SK-N-SH (cell line): ENCODE measurements at regions not wholly inside any gene's neighbourhood (a gene's known extent, or its start where the extent isn't known, plus 50 kb on each side); places are given as distances from the start of the nearest gene placed in this dataset.
"Not testable (repeated sequence)": the region's sequence is repeated elsewhere in the genome, so short reads cannot be mapped to it uniquely, and the experiment has no call there.

Experiments used
- CTCF ChIA-PET: fragments of 300-600, 350-600 bp; formaldehyde crosslinking; extraction: SDS; loops from one replicate; lab custom pipeline; 2021; lab: Yijun Ruan, JAX
- POLR2A ChIA-PET: fragments of 350-600 bp; sonication (Branson Sonifier 250); formaldehyde crosslinking; extraction: SDS; loops from one replicate; lab custom pipeline; 2020; ENCODE audit warnings: antibody characterized with exemption, inconsistent platforms; lab: Yijun Ruan, JAX
- DNase-seq: peaks from one replicate; pipeline ENCODE4 v3.0.0; 2012
- H2AFZ ChIP-seq: fragments of 200-600 bp; sonication (generic); 2 replicates; pipeline ENCODE4 v1.8.1; 2016; ENCODE audit warnings: antibody characterized with exemption, mild to moderate bottlenecking, low read depth
- H3F3A ChIP-seq: fragments of 200-600 bp; sonication (generic); replicated peaks from 2 replicates; pipeline ENCODE3; 2016; ENCODE audit warnings: antibody characterized with exemption, mild to moderate bottlenecking; ENCODE audit not compliant: insufficient read depth
- H3K27ac ChIP-seq, 2 experiments: fragments of 200-500 bp in 1 of 2; fragments of 200-600 bp in 1 of 2; sonication (Bioruptor generic) in 1 of 2; sonication (generic), shearing (Covaris generic) in 1 of 2; 2 replicates each; pipeline versions ENCODE4 v1.5.1 to v1.6.1; 2014 to 2016; ENCODE audit warnings: low read depth in 2 of 2, inconsistent platforms in 1 of 2, low read length in 1 of 2, mild to moderate bottlenecking in 1 of 2, mixed read lengths in 1 of 2
- H3K27me3 ChIP-seq: fragments of 200-600 bp; sonication (generic), shearing (Covaris generic); 2 replicates; pipeline ENCODE4 v1.6.1; 2016; ENCODE audit warnings: mixed run types; ENCODE audit not compliant: insufficient read depth
- H3K36me3 ChIP-seq, 2 experiments: fragments of 200-500 bp in 1 of 2; fragments of 200-600 bp in 1 of 2; sonication (Bioruptor generic) in 1 of 2; sonication (generic) in 1 of 2; replicated peaks in 1 of 2; 2 replicates each; pipeline versions ENCODE3 to v1.5.1; 2014 to 2016; ENCODE audit warnings: low read length in 1 of 2, mild to moderate bottlenecking in 1 of 2; ENCODE audit not compliant: insufficient read depth in 2 of 2, control insufficient read depth in 1 of 2
- H3K4me1 ChIP-seq, 2 experiments: fragments of 200-500 bp in 1 of 2; fragments of 200-600 bp in 1 of 2; sonication (Bioruptor generic) in 1 of 2; sonication (generic), shearing (Covaris generic) in 1 of 2; 2 replicates each; pipeline versions ENCODE4 v1.5.1 to v1.6.1; 2014 to 2016; ENCODE audit warnings: low read depth in 1 of 2, low read length in 1 of 2, mixed run types in 1 of 2; ENCODE audit not compliant: insufficient read depth in 2 of 2, control insufficient read depth in 1 of 2
- H3K4me2 ChIP-seq: fragments of 200-600 bp; sonication (generic), shearing (Covaris generic); 2 replicates; pipeline ENCODE4 v1.6.1; 2017; ENCODE audit warnings: mixed run types
- H3K4me3 ChIP-seq, 2 experiments: fragments of 200-500 bp in 1 of 2; fragments of 200-600 bp in 1 of 2; sonication (Bioruptor generic) in 1 of 2; sonication (generic), shearing (Covaris generic) in 1 of 2; 2 replicates each; pipeline versions ENCODE4 v1.5.1 to v1.8.1; 2014 to 2016; ENCODE audit warnings: low read depth in 2 of 2, inconsistent platforms in 1 of 2, low read length in 1 of 2, mild to moderate bottlenecking in 1 of 2, mixed read lengths in 1 of 2, moderate library complexity in 1 of 2
- H3K79me2 ChIP-seq: fragments of 200-600 bp; sonication (generic); 2 replicates; pipeline ENCODE4 v1.8.1; 2017; ENCODE audit warnings: mild to moderate bottlenecking; ENCODE audit not compliant: insufficient read depth
- H3K9ac ChIP-seq: fragments of 200-600 bp; sonication (generic); 2 replicates; pipeline ENCODE4 v1.6.1; 2017; ENCODE audit warnings: mixed run types
- H3K9me2 ChIP-seq: fragments of 200-600 bp; sonication (generic); 2 replicates; pipeline ENCODE4 v1.6.1; 2017; ENCODE audit warnings: mixed run types
- H3K9me3 ChIP-seq: fragments of 200-600 bp; sonication (generic); 2 replicates; pipeline ENCODE4 v1.6.1; 2017; ENCODE audit warnings: mixed run types, mild to moderate bottlenecking, moderate library complexity
- H4K20me1 ChIP-seq: fragments of 200-600 bp; sonication (generic); 2 replicates; pipeline ENCODE4 v1.6.1; 2017; ENCODE audit warnings: mild to moderate bottlenecking, mixed run types; ENCODE audit not compliant: insufficient read depth
- GABPA ChIP-seq: IDR thresholded peaks from 2 replicates; pipeline ENCODE4 v1.4.0; 2012; ENCODE audit warnings: low read depth, mild to moderate bottlenecking
- GATA2 ChIP-seq: sonication (generic); formaldehyde crosslinking; IDR thresholded peaks from 2 replicates; pipeline ENCODE4 v1.5.0; 2020; ENCODE audit warnings: mild to moderate bottlenecking, missing genetic modification reagents
- POLR2AphosphoS5 ChIP-seq: IDR thresholded peaks from 2 replicates; pipeline ENCODE4 v1.6.1; 2012; ENCODE audit warnings: low read depth, low read length
- RXRA ChIP-seq: IDR thresholded peaks from 2 replicates; pipeline ENCODE4 v1.4.0; 2012; ENCODE audit warnings: low read depth, mild to moderate bottlenecking, borderline replicate concordance
- TEAD4 ChIP-seq: IDR thresholded peaks from 2 replicates; pipeline ENCODE4 v1.4.0; 2012; ENCODE audit warnings: mild to moderate bottlenecking, borderline replicate concordance; ENCODE audit not compliant: insufficient read depth
- YY1 ChIP-seq: IDR thresholded peaks from 2 replicates; pipeline ENCODE4 v1.4.0; 2012; ENCODE audit warnings: low read depth, mild to moderate bottlenecking
- WGBS: methylation state at CpG from one replicate; pipeline ENCODE4 v1.1.6; 2017; ENCODE audit warnings: low lambda C conversion rate; 5-methylcytosine and 5-hydroxymethylcytosine counted together
- TF ChIP-seq, protein P1 (sequence below): fragments of 150-350 bp; IDR thresholded peaks from 2 replicates; pipeline ENCODE4 v1.6.1; 2017; ENCODE audit warnings: antibody characterized with exemption, low read length, low read depth, borderline replicate concordance
- TF ChIP-seq, protein P2 (sequence below): fragments of 200-600 bp; sonication (generic); IDR thresholded peaks from 2 replicates; pipeline ENCODE4 v1.6.1; 2017; ENCODE audit warnings: antibody characterized with exemption, mild to moderate bottlenecking, moderate library complexity

DNA sequence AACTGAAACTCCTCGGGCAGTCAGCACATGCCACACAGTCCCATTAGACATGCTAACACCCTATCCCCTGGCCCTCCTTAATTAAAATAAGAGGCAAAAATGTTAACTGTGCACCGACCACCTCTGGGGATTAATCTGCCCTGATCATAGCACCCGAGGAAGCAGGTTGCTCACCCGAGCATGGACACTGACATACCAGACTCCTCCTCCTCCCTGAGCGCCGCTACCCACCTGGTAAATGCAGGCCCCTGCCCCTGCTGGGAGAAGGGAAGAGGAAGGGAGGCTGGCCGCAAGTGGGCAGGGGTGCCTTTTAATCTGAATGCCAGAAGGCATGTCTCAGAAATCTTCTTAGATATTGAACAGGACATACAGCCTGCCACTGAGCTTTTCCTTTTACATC lies 360.9 kb downstream of the RRAGC start:
- no peak overlapping the region for H2AFZ ChIP-seq
- no peak overlapping the region for H3K4me2 ChIP-seq
- POLR2A ChIA-PET, result interaction anchor here (0.7 kb wide), 1 partner anchor 390 kb away, joined by 3 read pairs; no protein-coding TSS in a partner anchor
- H3K27me3 ChIP-seq, result peaks cover 37% of the 10 kb centered on the region
- no peaks in the 10 kb centered on the region for H3K4me1 ChIP-seq
- no peaks in the 10 kb centered on the region for H3K9me2 ChIP-seq
- no peak overlapping the region for H3K9ac ChIP-seq
- H3K9me3 ChIP-seq, result no peaks in the 10 kb centered on the region
- no peaks in the 10 kb centered on the region for H3K79me2 ChIP-seq
- H3K36me3 ChIP-seq, result no peaks in the 10 kb centered on the region
- H3F3A ChIP-seq, result no peaks in the 10 kb centered on the region
- WGBS, result 12% methylated on average over 7 of the region's 7 CpGs
- H3K27ac ChIP-seq, result no peak overlapping the region
- DNase-seq, result no peak
- TF ChIP-seq GABPA (no peak), YY1 (no peak), RXRA (no peak)
- TF ChIP-seq, protein P1, sequence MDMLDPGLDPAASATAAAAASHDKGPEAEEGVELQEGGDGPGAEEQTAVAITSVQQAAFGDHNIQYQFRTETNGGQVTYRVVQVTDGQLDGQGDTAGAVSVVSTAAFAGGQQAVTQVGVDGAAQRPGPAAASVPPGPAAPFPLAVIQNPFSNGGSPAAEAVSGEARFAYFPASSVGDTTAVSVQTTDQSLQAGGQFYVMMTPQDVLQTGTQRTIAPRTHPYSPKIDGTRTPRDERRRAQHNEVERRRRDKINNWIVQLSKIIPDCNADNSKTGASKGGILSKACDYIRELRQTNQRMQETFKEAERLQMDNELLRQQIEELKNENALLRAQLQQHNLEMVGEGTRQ, result no peak
- H4K20me1 ChIP-seq, result no peaks in the 10 kb centered on the region
- CTCF ChIA-PET, result interaction anchor here (1.1 kb wide), 1 partner anchor 8 kb away, joined by 4 read pairs; no protein-coding TSS in a partner anchor
- H3K4me3 ChIP-seq, result no peak overlapping the region

DNA sequence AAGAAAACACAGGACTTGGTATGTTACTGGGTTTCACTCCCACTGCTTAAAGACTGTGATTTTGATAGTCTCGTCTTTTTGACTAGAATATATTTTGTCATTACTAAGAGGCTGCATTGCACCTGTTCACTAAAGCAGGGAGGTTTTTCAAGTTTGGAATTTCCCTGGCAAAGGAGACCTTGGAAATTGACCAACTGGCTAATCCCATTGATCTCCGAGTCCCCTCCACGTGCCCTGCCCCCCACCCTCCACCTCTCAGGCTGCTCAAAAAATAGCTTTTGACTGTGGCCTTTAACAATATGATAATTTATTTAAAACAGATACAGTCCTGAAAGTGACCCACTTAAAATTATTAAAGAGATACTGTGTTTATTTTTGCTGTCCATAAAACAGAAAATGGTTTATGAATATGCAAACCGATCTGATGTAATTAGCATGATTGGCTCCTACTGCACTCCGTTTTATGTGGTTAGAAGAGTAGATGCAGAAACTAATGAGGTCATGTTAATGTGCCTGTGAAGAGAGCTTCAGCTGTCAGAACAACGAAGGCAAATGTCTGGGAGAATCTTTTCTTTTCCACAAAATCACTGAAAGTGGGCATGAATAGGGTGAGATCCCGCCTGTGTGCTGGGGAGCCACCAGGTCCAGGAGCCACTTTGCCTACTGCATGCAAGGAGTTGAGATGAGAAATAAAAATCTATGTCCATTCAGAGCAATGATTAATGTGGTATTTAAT lies 361.5 kb downstream of the RRAGC start:
- TF ChIP-seq, protein P2, sequence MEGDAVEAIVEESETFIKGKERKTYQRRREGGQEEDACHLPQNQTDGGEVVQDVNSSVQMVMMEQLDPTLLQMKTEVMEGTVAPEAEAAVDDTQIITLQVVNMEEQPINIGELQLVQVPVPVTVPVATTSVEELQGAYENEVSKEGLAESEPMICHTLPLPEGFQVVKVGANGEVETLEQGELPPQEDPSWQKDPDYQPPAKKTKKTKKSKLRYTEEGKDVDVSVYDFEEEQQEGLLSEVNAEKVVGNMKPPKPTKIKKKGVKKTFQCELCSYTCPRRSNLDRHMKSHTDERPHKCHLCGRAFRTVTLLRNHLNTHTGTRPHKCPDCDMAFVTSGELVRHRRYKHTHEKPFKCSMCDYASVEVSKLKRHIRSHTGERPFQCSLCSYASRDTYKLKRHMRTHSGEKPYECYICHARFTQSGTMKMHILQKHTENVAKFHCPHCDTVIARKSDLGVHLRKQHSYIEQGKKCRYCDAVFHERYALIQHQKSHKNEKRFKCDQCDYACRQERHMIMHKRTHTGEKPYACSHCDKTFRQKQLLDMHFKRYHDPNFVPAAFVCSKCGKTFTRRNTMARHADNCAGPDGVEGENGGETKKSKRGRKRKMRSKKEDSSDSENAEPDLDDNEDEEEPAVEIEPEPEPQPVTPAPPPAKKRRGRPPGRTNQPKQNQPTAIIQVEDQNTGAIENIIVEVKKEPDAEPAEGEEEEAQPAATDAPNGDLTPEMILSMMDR, result no peak
- no peak for TF ChIP-seq TEAD4
- TF ChIP-seq RXRA, result no peak
- no peak for TF ChIP-seq GATA2
- no peak for TF ChIP-seq POLR2AphosphoS5
- no peak for DNase-seq
- no peak overlapping the region for H3K9ac ChIP-seq
- no peak overlapping the region for H2AFZ ChIP-seq
- H3K9me3 ChIP-seq, result no peaks in the 10 kb centered on the region
- ChIA-PET CTCF (interaction anchor here (1.1 kb wide), 1 partner anchor 8 kb away, joined by 4 read pairs; no protein-coding TSS in a partner anchor), POLR2A (interaction anchor here (0.7 kb wide), 1 partner anchor 391 kb away, joined by 3 read pairs; no protein-coding TSS in a partner anchor)
- no peaks in the 10 kb centered on the region for H3K4me1 ChIP-seq
- no peak overlapping the region for H3K4me3 ChIP-seq
- no peak overlapping the region for H3K4me2 ChIP-seq
- H3K27ac ChIP-seq, result no peak overlapping the region
- no peaks in the 10 kb centered on the region for H3K79me2 ChIP-seq
- no peaks in the 10 kb centered on the region for H4K20me1 ChIP-seq
- no peaks in the 10 kb centered on the region for H3K36me3 ChIP-seq
- 12% methylated on average over 7 of the region's 7 CpGs for WGBS
- H3K27me3 ChIP-seq, result peaks cover 35% of the 10 kb centered on the region
- no peaks in the 10 kb centered on the region for H3F3A ChIP-seq
- no peaks in the 10 kb centered on the region for H3K9me2 ChIP-seq

DNA sequence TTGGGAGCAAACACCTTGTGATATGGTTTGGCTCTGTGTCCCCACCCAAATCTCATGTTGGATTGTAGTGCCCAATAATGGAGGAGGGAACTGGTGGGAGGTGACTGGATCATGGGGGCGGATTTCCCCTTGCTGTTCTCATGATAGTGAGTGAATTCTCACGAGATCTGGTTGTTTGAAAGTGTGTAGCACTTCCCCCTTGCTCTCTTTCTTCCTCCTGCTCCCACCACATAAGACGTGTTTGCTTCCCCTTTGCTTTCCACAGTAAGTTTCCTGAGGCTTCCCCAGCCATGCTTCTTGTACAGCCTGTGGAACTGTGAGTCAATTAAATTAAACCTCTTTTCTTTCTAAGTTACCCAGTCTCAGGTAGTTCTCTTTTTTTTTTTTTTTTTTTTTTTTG lies 366.3 kb downstream of the RRAGC start:
- H3K4me2 ChIP-seq, H3K27ac ChIP-seq, H4K20me1 ChIP-seq, H3K36me3 ChIP-seq, H2AFZ ChIP-seq, CTCF ChIA-PET, DNase-seq, H3K9me3 ChIP-seq, H3K4me1 ChIP-seq, H3F3A ChIP-seq, H3K4me3 ChIP-seq, POLR2A ChIA-PET, H3K79me2 ChIP-seq, H3K9ac ChIP-seq, H3K9me2 ChIP-seq: not testable (repeated sequence)
- 2% methylated on average over 3 of the region's 3 CpGs for WGBS
- H3K27me3 ChIP-seq, result peaks cover 20% of the 10 kb centered on the region
